Fibroblast of lung (primary cell): ENCODE measurements at regions not wholly inside any gene's neighbourhood (a gene's known extent, or its start where the extent isn't known, plus 50 kb on each side); places are given as distances from the start of the nearest gene placed in this dataset.

Experiments used
- DNase-seq, 2 donors: peaks; one replicate each; pipeline versions ENCODE4 v3.0.0 to v3.0.0-alpha.2; 2010; ENCODE audit warnings: low read depth in 2 of 2
- H2AFZ ChIP-seq: 2 replicates; pipeline ENCODE4 v1.5.1; 2012; ENCODE audit warnings: low read length, control low read depth, inconsistent platforms
- H3K27ac ChIP-seq: 2 replicates; pipeline ENCODE4 v1.5.1; 2011; ENCODE audit warnings: low read length, control low read depth; ENCODE audit not compliant: insufficient read depth
- H3K27me3 ChIP-seq: 2 replicates; pipeline ENCODE4 v1.5.1; 2011; ENCODE audit warnings: mild to moderate bottlenecking, low read length; ENCODE audit not compliant: control insufficient read depth, insufficient read depth
- H3K36me3 ChIP-seq: 2 replicates; pipeline ENCODE4 v1.5.1; 2011; ENCODE audit warnings: low read length; ENCODE audit not compliant: control insufficient read depth, insufficient read depth
- H3K4me1 ChIP-seq: 2 replicates; pipeline ENCODE4 v1.5.1; 2011; ENCODE audit warnings: low read length; ENCODE audit not compliant: control insufficient read depth, insufficient read depth; ENCODE audit errors: extremely low read depth
- H3K4me2 ChIP-seq: 2 replicates; pipeline ENCODE4 v1.5.1; 2011; ENCODE audit warnings: low read length, control low read depth; ENCODE audit not compliant: insufficient read depth; ENCODE audit errors: extremely low read depth
- H3K4me3 ChIP-seq, 4 experiments: fragments of 200-600 bp in 1 of 4; sonication (generic) in 1 of 4; replicated peaks in 1 of 4; 2 replicates each; pipeline ENCODE4 v1.5.1; 2011 to 2016; ENCODE audit warnings: low read length in 4 of 4, low read depth in 3 of 4, mild to moderate bottlenecking in 3 of 4, control low read depth in 2 of 4, inconsistent platforms in 1 of 4, mixed read lengths in 1 of 4; ENCODE audit not compliant: insufficient read depth in 1 of 4; ENCODE audit errors: control extremely low read depth in 1 of 4
- H3K79me2 ChIP-seq: 2 replicates; pipeline ENCODE4 v1.5.1; 2012; ENCODE audit warnings: mild to moderate bottlenecking, low read length, inconsistent platforms; ENCODE audit not compliant: control insufficient read depth, insufficient read depth
- H3K9ac ChIP-seq: 2 replicates; pipeline ENCODE4 v1.5.1; 2011; ENCODE audit warnings: mild to moderate bottlenecking, low read length, control low read depth; ENCODE audit not compliant: insufficient read depth
- H3K9me3 ChIP-seq: 2 replicates; pipeline ENCODE4 v1.5.1; 2012; ENCODE audit warnings: low read depth, low read length; ENCODE audit not compliant: control insufficient read depth, insufficient read depth
- H4K20me1 ChIP-seq: 2 replicates; pipeline ENCODE4 v1.5.1; 2011; ENCODE audit warnings: low read length; ENCODE audit not compliant: control insufficient read depth, insufficient read depth; ENCODE audit errors: extremely low read depth
- CTCF ChIP-seq, 2 donors: IDR thresholded peaks in 1 of 2; conservative IDR thresholded peaks in 1 of 2; 1 replicate in 1 of 2; 2 replicates in 1 of 2; pipeline ENCODE4 v1.5.1; 2011 to 2012; ENCODE audit warnings: low read length in 2 of 2, control low read depth in 1 of 2, inconsistent platforms in 1 of 2, low read depth in 1 of 2, mild to moderate bottlenecking in 1 of 2
- EZH2 ChIP-seq: IDR thresholded peaks from 2 replicates; pipeline ENCODE4 v1.5.1; 2012; ENCODE audit warnings: low read length, control low read depth, mild to moderate bottlenecking; ENCODE audit errors: missing control alignments

GRCh38 chr4:174144106-174144505 is 139.4 kb downstream of the FBXO8 start:
- no peak for DNase-seq
- H4K20me1 ChIP-seq = no peaks in the 10 kb centered on the region
- TF ChIP-seq EZH2 (no peak), CTCF (conservative IDR thresholded peaks at IDR 0.05 in 1 of 2, IDR thresholded peaks at IDR 0.05 in 1 of 2; ENCODE audit: low read depth in 1 of 2, low read length in 2 of 2) (no peak)
- H3K9ac ChIP-seq = no peak overlapping the region
- no peaks in the 10 kb centered on the region for H3K9me3 ChIP-seq
- no peaks in the 10 kb centered on the region for H3K36me3 ChIP-seq
- no peak overlapping the region for H2AFZ ChIP-seq
- no peak overlapping the region for H3K27ac ChIP-seq
- no peaks in the 10 kb centered on the region for H3K4me1 ChIP-seq
- H3K4me2 ChIP-seq = no peak overlapping the region
- no peaks in the 10 kb centered on the region for H3K79me2 ChIP-seq
- no peak overlapping the region for H3K4me3 ChIP-seq
- no peaks in the 10 kb centered on the region for H3K27me3 ChIP-seq

GRCh38 chr4:174141876-174142275 is 141.6 kb downstream of the FBXO8 start:
- no peaks in the 10 kb centered on the region for H4K20me1 ChIP-seq
- H3K9me3 ChIP-seq = no peaks in the 10 kb centered on the region
- H3K36me3 ChIP-seq = no peaks in the 10 kb centered on the region
- no peak for DNase-seq
- no peaks in the 10 kb centered on the region for H3K27me3 ChIP-seq
- no peak overlapping the region for H3K4me3 ChIP-seq
- no peaks in the 10 kb centered on the region for H3K79me2 ChIP-seq
- H3K4me1 ChIP-seq = no peaks in the 10 kb centered on the region
- no peak overlapping the region for H3K9ac ChIP-seq
- TF ChIP-seq CTCF (conservative IDR thresholded peaks at IDR 0.05 in 1 of 2, IDR thresholded peaks at IDR 0.05 in 1 of 2; ENCODE audit: low read depth in 1 of 2, low read length in 2 of 2) (no peak), EZH2 (no peak)
- H2AFZ ChIP-seq = no peak overlapping the region
- no peak overlapping the region for H3K27ac ChIP-seq
- H3K4me2 ChIP-seq = no peak overlapping the region

GRCh38 chr4:174138616-174139015 is 144.9 kb downstream of the FBXO8 start:
- no peak overlapping the region for H3K9ac ChIP-seq
- no peaks in the 10 kb centered on the region for H3K4me1 ChIP-seq
- H3K27ac ChIP-seq = no peak overlapping the region
- no peak overlapping the region for H3K4me2 ChIP-seq
- no peak overlapping the region for H3K4me3 ChIP-seq
- no peaks in the 10 kb centered on the region for H3K9me3 ChIP-seq
- no peaks in the 10 kb centered on the region for H3K79me2 ChIP-seq
- no peak for TF ChIP-seq EZH2
- TF ChIP-seq CTCF (conservative IDR thresholded peaks at IDR 0.05 in 1 of 2, IDR thresholded peaks at IDR 0.05 in 1 of 2; ENCODE audit: low read depth in 1 of 2, low read length in 2 of 2) = no peak
- no peaks in the 10 kb centered on the region for H4K20me1 ChIP-seq
- H3K27me3 ChIP-seq = no peaks in the 10 kb centered on the region
- no peaks in the 10 kb centered on the region for H3K36me3 ChIP-seq
- DNase-seq = no peak
- H2AFZ ChIP-seq = no peak overlapping the region
